ENCODE measurements at regions not wholly inside any gene's neighbourhood (a gene's known extent, or its start where the extent isn't known, plus 50 kb on each side); places are given as distances from the start of the nearest gene placed in this dataset.

GRCh38 chr16:72566174-72566573, 394.2 kb upstream of the PMFBP1 start:
- intact Hi-C loops (cut with micrococcal nuclease; ENCODE audit: unreplicated experiment): loop anchor here (10.0 kb wide), 1 partner anchor 99 kb away; no protein-coding TSS in a partner anchor
- CTCF ChIA-PET: no interaction called here
- H3K4me3 ChIP-seq (ENCODE audit: low read depth, low read length): no peak overlapping the region

GRCh38 chr16:72565106-72565505, 393.2 kb upstream of the PMFBP1 start:
- no TSS peak for BruUV-seq (replicated peaks)

More at GRCh38 chr16:72566174-72566573, 394.2 kb upstream of the PMFBP1 start:
- Mint-ChIP-seq H3K27me3 (ENCODE audit: insufficient read depth, unreplicated experiment) (peaks cover 8% of the 10 kb centered on the region), H3K4me1 (ENCODE audit: low read depth, unreplicated experiment) (no peaks in the 10 kb centered on the region), H3K27ac (ENCODE audit: unreplicated experiment) (no peak overlapping the region), H3K36me3 (ENCODE audit: insufficient read depth, unreplicated experiment) (no peaks in the 10 kb centered on the region), H3K9me3 (ENCODE audit: unreplicated experiment) (no peaks in the 10 kb centered on the region), H3K4me3 (ENCODE audit: unreplicated experiment) (no peak overlapping the region)
- peaks cover 15% of the 10 kb centered on the region for H3K4me1 ChIP-seq
- BruUV-seq (replicated peaks): no TSS peak
- TF ChIP-seq CTCF (IDR thresholded peaks at IDR 0.05; ENCODE audit: insufficient read depth in 1 of 2, low read depth in 1 of 2, low read length in 1 of 2, severe bottlenecking in 1 of 2, unreplicated experiment in 1 of 2): no peak
- H3K9me3 ChIP-seq: no peaks in the 10 kb centered on the region
- DNase-seq: no peak
- POLR2A ChIA-PET: no interaction called here
- H3K27me3 ChIP-seq (replicated peaks; ENCODE audit: control insufficient read depth, insufficient read depth, low read length): no peaks in the 10 kb centered on the region
- H3K36me3 ChIP-seq (ENCODE audit: control insufficient read depth, insufficient read depth, low read length): no peaks in the 10 kb centered on the region

GRCh38 chr16:72560617-72561016, 388.7 kb upstream of the PMFBP1 start:
- TF ChIP-seq CTCF (IDR thresholded peaks at IDR 0.05; ENCODE audit: insufficient read depth in 1 of 2, low read depth in 1 of 2, low read length in 1 of 2, severe bottlenecking in 1 of 2, unreplicated experiment in 1 of 2): no peak
- Histone ChIP-seq H3K27me3 (replicated peaks; ENCODE audit: control insufficient read depth, insufficient read depth, low read length) (no peaks in the 10 kb centered on the region), H3K4me1 (0 out of 2 replicates have a peak, but pooled peaks cover 6% of the 10 kb centered on the region), H3K9me3 (no peaks in the 10 kb centered on the region), H3K36me3 (ENCODE audit: control insufficient read depth, insufficient read depth, low read length) (no peaks in the 10 kb centered on the region), H3K4me3 (ENCODE audit: low read depth, low read length) (no peak overlapping the region)
- BruUV-seq (replicated peaks): no TSS peak
- no peak for DNase-seq
- no peak overlapping the region for H3K27ac Mint-ChIP-seq (ENCODE audit: unreplicated experiment)
- H3K4me1 Mint-ChIP-seq (ENCODE audit: low read depth, unreplicated experiment): no peaks in the 10 kb centered on the region
- H3K27me3 Mint-ChIP-seq (ENCODE audit: insufficient read depth, unreplicated experiment): no peaks in the 10 kb centered on the region
- no peak overlapping the region for H3K4me3 Mint-ChIP-seq (ENCODE audit: unreplicated experiment)
- no peaks in the 10 kb centered on the region for H3K36me3 Mint-ChIP-seq (ENCODE audit: insufficient read depth, unreplicated experiment)
- no peaks in the 10 kb centered on the region for H3K9me3 Mint-ChIP-seq (ENCODE audit: unreplicated experiment)
- intact Hi-C loops (cut with micrococcal nuclease; ENCODE audit: unreplicated experiment): loop anchor here (10.0 kb wide), 1 partner anchor 104 kb away; no protein-coding TSS in a partner anchor
- ChIA-PET POLR2A (interaction anchor here (0.6 kb wide), 1 partner anchor 81 kb away, joined by 3 read pairs; no protein-coding TSS in a partner anchor), CTCF (no interaction called here)

More at GRCh38 chr16:72565106-72565505, 393.2 kb upstream of the PMFBP1 start:
- Histone ChIP-seq H3K27me3 (replicated peaks; ENCODE audit: control insufficient read depth, insufficient read depth, low read length) (no peaks in the 10 kb centered on the region), H3K4me1 (peaks cover 21% of the 10 kb centered on the region), H3K36me3 (ENCODE audit: control insufficient read depth, insufficient read depth, low read length) (no peaks in the 10 kb centered on the region), H3K9me3 (no peaks in the 10 kb centered on the region), H3K4me3 (ENCODE audit: low read depth, low read length) (no peak overlapping the region)
- POLR2A ChIA-PET: no interaction called here
- no peaks in the 10 kb centered on the region for H3K9me3 Mint-ChIP-seq (ENCODE audit: unreplicated experiment)
- TF ChIP-seq CTCF (IDR thresholded peaks at IDR 0.05; ENCODE audit: insufficient read depth in 1 of 2, low read depth in 1 of 2, low read length in 1 of 2, severe bottlenecking in 1 of 2, unreplicated experiment in 1 of 2): no peak
- no peaks in the 10 kb centered on the region for H3K36me3 Mint-ChIP-seq (ENCODE audit: insufficient read depth, unreplicated experiment)
- no peak overlapping the region for H3K4me3 Mint-ChIP-seq (ENCODE audit: unreplicated experiment)
- H3K27ac Mint-ChIP-seq (ENCODE audit: unreplicated experiment): no peak overlapping the region
- no peak for DNase-seq
- H3K4me1 Mint-ChIP-seq (ENCODE audit: low read depth, unreplicated experiment): no peaks in the 10 kb centered on the region
- CTCF ChIA-PET: no interaction called here
- peaks cover 8% of the 10 kb centered on the region for H3K27me3 Mint-ChIP-seq (ENCODE audit: insufficient read depth, unreplicated experiment)
- intact Hi-C loops (cut with micrococcal nuclease; ENCODE audit: unreplicated experiment): loop anchor here (10.0 kb wide), 1 partner anchor 100 kb away; no protein-coding TSS in a partner anchor
